ENCODE measurements at regions not wholly inside any gene's neighbourhood (a gene's known extent, or its start where the extent isn't known, plus 50 kb on each side); places are given as distances from the start of the nearest gene placed in this dataset.

- DNase-seq = no peak
Measured at GRCh38 chr7:18202315-18203045, 174.8 kb upstream of the PRPS1L1 start.

DNA sequence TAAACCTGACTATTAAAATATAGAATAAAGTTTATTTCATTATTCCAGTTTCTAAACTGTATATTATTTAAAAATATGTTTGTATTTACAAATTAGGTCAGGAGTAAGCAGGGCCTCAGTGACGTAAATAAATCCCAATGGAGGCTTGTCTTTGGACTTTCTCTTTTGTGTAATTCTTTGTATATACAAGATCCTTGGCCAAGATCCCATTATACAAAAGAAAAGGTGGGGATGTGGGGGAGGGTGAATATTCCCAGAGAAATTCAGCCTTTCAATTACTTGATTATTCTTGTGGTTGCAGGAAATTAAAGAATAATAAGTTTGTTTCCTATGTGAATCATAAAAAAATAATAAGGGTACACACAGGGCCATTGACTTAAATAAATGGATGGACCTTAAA is 178.7 kb upstream of the PRPS1L1 start:
- no peak for DNase-seq

DNA sequence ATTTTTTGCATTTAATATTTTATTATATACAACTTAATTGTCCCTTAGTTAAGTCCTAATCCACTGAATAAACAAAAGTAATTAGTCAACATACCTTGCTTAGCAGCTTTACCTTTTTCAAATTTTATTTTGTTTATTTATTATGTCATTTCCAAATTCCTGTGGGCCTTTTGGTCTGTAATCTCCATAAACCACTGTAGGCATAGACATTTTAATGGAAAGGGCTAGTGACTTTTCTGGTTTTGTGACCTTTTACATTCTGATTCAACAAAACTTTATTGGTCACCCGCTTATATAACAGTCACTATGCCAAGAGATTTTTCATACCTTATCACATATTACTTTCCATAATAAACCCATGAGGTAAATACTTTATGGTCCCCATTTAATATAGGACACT is 181.3 kb upstream of the PRPS1L1 start:
- no peak for DNase-seq

DNA sequence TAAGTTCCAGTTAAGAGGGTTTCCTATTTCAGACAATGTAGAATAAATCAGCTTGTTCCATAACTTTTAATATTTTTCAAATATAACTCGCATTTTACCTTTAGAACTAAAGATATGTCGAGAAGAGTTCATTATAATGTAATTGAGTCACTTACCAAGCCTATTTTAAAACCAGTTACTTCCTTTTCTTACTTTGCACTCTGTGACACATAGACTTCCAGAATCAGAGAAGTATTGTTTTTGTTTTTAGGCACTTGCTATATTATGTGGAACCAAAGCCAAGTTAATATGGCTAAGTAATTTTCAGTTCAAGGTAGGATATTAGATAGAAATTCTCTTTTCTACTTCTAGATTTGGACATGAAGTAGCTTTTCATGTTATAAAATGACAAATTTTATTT is 182.7 kb upstream of the PRPS1L1 start:
- no peak for DNase-seq

DNA sequence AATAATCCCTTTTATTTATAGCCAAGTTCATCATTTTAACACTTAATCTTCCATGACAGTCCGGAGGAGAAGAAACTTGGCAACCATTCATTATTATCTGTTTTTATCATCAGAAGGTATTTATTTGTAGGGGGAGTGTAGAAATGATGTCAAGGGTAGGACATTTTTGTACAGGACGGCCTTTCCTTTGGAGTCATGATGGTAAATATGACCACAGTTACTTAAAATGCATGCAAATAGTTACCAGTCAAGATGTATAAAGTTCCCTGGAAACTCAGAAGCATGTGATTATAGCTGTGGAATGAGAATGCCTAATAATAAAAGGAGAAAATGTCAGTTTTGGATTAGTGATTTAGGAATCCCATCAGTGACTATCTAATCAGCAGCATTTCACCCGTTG is 183.1 kb upstream of the PRPS1L1 start:
- DNase-seq = no peak

GRCh38 chr7:18212308-18212707 is 184.7 kb upstream of the PRPS1L1 start:
- DNase-seq = no peak

GRCh38 chr7:18212758-18213157 is 185.1 kb upstream of the PRPS1L1 start:
- DNase-seq = no peak

GRCh38 chr7:18213652-18214051 is 186.0 kb upstream of the PRPS1L1 start:
- DNase-seq = no peak

GRCh38 chr7:18216270-18216669 is 188.6 kb upstream of the PRPS1L1 start:
- DNase-seq = no peak

GRCh38 chr7:18221377-18222293 is 194.0 kb upstream of the PRPS1L1 start:
- DNase-seq = no peak

- no peak for DNase-seq
Measured at GRCh38 chr7:18222636-18223035, 195.0 kb upstream of the PRPS1L1 start.

DNA sequence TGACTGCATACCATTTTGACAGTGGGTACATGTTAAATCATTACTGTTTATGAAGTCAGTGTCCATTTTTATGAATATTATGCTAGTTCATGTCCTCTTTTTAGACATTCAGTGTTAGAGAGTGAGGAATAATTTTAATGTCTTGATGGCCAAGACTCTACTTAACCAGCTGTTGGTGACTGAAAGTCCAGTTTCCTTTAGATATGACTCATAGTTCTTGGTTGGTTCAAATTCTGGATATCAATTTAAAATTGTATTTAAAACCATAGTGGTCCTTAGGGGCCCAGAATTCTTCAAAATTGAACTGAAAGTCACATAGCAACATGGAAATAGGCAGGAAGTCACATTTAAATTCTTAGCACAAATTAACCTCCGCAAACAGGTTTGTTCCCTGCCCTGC is 196.5 kb upstream of the PRPS1L1 start:
- no peak for DNase-seq

DNA sequence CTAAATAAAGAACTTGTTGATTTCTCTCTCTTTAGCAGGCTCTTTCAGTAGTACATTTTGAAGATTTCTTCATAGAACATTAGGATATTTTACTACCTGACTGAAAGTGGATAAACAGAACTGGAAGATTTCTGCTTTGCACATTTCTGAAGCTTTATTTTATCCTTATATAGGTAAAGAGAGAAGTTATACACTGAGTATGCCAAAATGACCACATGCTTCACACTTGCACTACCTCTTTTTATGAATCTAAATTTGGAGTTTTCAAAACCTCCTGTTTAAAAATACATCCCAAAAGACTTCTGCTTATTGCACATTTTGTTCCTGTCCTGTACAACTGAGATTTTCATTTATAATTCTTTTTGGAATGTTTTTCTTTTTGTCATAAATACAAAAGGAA is 197.4 kb upstream of the PRPS1L1 start:
- DNase-seq = no peak

DNA sequence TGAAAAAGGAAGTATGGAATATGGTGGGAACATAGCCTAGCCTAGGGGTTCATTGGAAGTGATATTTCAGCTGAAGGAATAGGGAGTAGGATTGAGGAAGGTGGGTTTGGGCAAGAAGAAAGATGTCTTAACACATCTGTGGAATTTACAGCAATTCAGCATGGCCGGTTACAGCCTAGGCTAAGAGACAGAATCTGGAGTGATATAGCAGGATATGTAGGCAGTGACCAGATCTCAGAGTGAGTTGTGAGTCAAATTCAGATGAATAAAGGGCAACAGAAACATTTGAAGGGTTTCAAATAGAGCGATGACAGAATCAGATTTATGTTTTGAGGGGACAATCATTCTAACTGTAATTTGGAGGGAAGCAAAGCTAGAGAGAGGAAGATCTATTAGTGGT is 199.0 kb upstream of the PRPS1L1 start:
- DNase-seq = no peak

GRCh38 chr7:18228686-18229085 is 201.0 kb upstream of the PRPS1L1 start:
- no peak for DNase-seq

DNA sequence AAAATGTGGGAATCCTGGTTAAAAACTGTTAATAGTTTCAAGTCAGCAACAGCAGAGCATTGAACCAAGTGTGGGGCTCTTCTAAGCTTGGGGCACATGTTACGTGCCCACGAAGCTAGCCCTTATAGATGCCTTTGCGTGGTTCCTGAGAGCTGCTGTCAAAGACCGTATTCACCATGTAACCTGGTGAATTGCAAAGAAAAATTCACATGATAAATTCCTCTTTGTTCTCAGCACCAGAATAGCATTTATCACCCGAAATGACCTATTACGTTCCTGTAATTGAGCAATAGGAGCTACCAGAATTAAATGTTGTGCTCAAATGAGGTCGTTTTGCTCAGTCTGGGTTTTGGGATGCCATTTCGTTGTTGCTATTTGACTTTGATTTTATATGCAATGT is 202.6 kb upstream of the PRPS1L1 start:
- no peak for DNase-seq

DNA sequence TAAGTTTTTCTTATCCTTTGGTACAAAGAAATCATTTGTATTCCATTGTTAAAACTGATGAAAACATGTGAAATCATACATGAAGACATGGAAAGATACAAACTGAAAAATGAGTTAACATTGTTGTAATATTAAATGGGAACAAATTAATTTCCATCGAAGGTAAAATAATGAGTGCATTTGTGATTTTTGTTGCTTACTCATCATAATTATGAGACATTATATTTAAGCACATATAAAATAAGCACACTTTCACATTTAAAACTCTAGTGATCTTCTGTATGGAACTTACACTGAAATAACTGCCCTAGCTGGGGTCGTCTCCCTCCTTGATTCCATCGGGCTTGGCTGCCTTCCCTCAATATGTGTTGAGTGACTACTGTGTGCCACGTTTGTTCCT is 204.2 kb upstream of the PRPS1L1 start:
- DNase-seq = no peak

DNA sequence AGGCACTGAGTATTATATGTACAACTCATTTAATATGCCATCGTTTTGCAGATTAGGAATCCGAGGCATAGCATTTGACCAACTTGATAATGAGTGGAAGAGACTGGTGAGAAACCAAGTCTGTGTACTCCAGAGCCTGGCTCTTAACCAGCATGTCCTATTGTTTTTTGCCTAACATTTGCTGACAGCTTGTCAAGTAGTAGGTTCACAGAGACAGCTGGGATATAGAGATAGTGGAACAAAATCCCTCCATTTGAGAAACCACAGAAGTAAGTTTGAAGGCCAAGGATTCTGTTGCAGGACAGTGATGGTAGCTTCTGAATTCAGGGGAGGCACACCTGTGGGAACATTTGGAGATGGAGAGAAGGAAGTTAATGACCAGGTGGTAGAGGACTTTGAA is 206.9 kb upstream of the PRPS1L1 start:
- DNase-seq = no peak

- DNase-seq = no peak
Measured at GRCh38 chr7:18235819-18236218, 208.2 kb upstream of the PRPS1L1 start.

- no peak for DNase-seq
Measured at GRCh38 chr7:18239212-18239611, 211.6 kb upstream of the PRPS1L1 start.

GRCh38 chr7:18241543-18242231 is 214.0 kb upstream of the PRPS1L1 start:
- DNase-seq = no peak

DNA sequence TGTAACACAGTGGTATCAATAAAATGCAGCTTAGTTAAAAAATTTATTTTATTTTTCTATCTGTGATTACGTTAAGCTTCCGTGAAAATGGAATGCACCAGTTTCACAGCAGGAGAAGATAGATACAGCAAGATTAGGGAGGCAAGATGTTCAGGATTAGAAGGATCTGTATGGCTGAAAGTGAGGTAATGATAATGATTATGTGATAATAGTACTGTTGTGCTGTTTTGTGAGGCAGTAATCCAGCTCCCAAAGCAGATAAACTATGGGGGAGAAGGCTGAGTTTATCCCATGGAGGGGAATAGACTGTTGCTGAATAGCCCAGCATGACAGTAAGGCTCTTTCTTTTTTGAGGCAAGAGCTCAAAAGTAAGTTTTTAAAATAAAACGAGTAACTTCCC is 216.1 kb upstream of the PRPS1L1 start:
- DNase-seq = no peak

DNA sequence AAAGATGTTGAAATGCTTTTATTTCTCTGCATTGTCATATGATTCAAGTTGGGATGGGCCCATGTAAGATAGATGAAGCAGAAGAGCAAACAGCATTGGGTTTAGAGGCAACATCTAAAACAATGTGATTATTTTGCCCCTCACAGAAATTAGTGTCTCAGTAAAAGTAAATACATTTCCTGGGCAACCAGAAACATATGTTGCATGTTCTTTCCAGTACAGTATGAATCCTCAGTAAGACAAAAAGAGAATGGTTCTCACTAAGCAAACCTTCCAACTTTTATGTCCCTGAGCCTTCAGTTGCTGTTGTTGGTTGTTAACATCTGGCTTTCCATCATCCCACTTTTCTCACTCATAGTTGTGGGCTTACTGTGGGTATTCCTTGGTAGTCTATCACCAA is 222.5 kb upstream of the PRPS1L1 start:
- DNase-seq = no peak

GRCh38 chr7:18257711-18258110 is 230.1 kb upstream of the PRPS1L1 start:
- DNase-seq = no peak
